Heart left ventricle (tissue), 16 donors: ENCODE measurements at regions not wholly inside any gene's neighbourhood (a gene's known extent, or its start where the extent isn't known, plus 50 kb on each side); places are given as distances from the start of the nearest gene placed in this dataset.

Source experiments
- ATAC-seq, 4 donors: fragments of 200-7000 bp; cut with Tn5 transposase; one replicate each; pipeline ENCODE4 v1.9.1; 2020 to 2022; ENCODE audit warnings: moderate library complexity in 4 of 4, mild to moderate bottlenecking in 3 of 4, moderate number of reproducible peaks in 1 of 4
- DNase-seq, 5 donors: peaks; one replicate each; pipeline ENCODE4 v3.0.0-alpha.2; 2020
- H3K27ac ChIP-seq, 12 donors: fragments of 200-600 bp; sonication (generic) in 4 of 12; one replicate each; pipeline versions ENCODE4 v1.5.0 to v1.8.0; 2016 to 2022; ENCODE audit warnings: mild to moderate bottlenecking in 2 of 12
- H3K27me3 ChIP-seq, 9 donors: fragments of 200-600 bp; sonication (generic) in 2 of 9; one replicate each; pipeline versions ENCODE4 v1.5.1 to v1.8.0; 2016 to 2022; ENCODE audit warnings: mild to moderate bottlenecking in 3 of 9
- H3K36me3 ChIP-seq, 9 donors: fragments of 200-600 bp; sonication (generic) in 2 of 9; one replicate each; pipeline versions ENCODE4 v1.5.0 to v1.8.0; 2018 to 2022; ENCODE audit warnings: mild to moderate bottlenecking in 2 of 9
- H3K4me1 ChIP-seq, 12 donors: fragments of 200-600 bp; sonication (generic) in 4 of 12; one replicate each; pipeline versions ENCODE4 v1.5.0 to v1.8.0; 2016 to 2022; ENCODE audit warnings: mild to moderate bottlenecking in 3 of 12
- H3K4me3 ChIP-seq, 12 donors: fragments of 200-600 bp; sonication (generic) in 4 of 12; one replicate each; pipeline versions ENCODE4 v1.5.0 to v1.8.0; 2017 to 2022; ENCODE audit warnings: mild to moderate bottlenecking in 9 of 12, moderate library complexity in 4 of 12
- H3K9me3 ChIP-seq, 12 donors: fragments of 200-600 bp; sonication (generic) in 4 of 12; one replicate each; pipeline versions ENCODE4 v1.5.0 to v1.8.0; 2016 to 2022; ENCODE audit warnings: mild to moderate bottlenecking in 1 of 12
- CTCF ChIP-seq, 12 donors: fragments of 200-600 bp; sonication (generic) in 4 of 12; IDR thresholded peaks; one replicate each; pipeline versions ENCODE4 v1.5.0 to v1.8.0; 2018 to 2022; ENCODE audit warnings: antibody characterized with exemption in 12 of 12, mild to moderate bottlenecking in 5 of 12
- POLR2A ChIP-seq, 2 donors: fragments of 450-650 bp; IDR thresholded peaks; one replicate each; pipeline ENCODE4 v1.6.1; 2017; ENCODE audit warnings: antibody characterized with exemption in 2 of 2, mild to moderate bottlenecking in 2 of 2, moderate library complexity in 2 of 2
- WGBS, 4 donors: extraction: QIAGEN DNeasy Blood & Tissue Kit in 2 of 4; methylation state at CpG; one replicate each; pipeline versions ENCODE4 v1.1.5 to v1.1.7; 2013 to 2018; 5-methylcytosine and 5-hydroxymethylcytosine counted together
- intact Hi-C, 10 donors: fragments of 100-400 bp; cut with DNase I; formaldehyde crosslinking; loops; one replicate each; pipeline versions ENCODE4 v1.11.1 to v1.14.2; 2022
- donor health status: ischemic (EF 13 %, LVEDD 7.1; RV severe dilation, severe dysfunction).
- donor health status: healthy with polysubstance abuse.
- donor health status: DM: no; HTN: yes; CAD: no.
- donor health status: DM: no; HTN: no; CAD: no.
- donor health status: ischemic (EF 25% LVEDD 6.9; RV normal size, moderate dysfunction).
- donor health status: ischemic (EF 25% LVEDD 5.7; RV mildly dilated, moderate dysfunction).
- donor health status: healthy.
- donor health status: DM: yes; HTN: yes; CAD: no.
- donor health status: ischemic (EF 35%, LVEDD 5.7; RV mildly dilated, moderate dysfunction).
- donor health status: nonischemic (EF 11% LVEDD 7.7; RV severe dilation, severe dysfunction).
- donor health status: DM: yes; HTN: yes; CAD: no.
- donor health status: PGD.
- donor health status: ischemic (EF 29% LVEDD 5.4; RV normal size, mild dysfunction).
- donor health status: nonischemic (EF 23%, LVEDD 6.1; RV moderate dilation, normal function).

- Histone ChIP-seq H3K27me3 (no peaks in the 10 kb centered on the region), H3K36me3 (no peaks in the 10 kb centered on the region), H3K27ac (no peak overlapping the region), H3K9me3 (no peaks in the 10 kb centered on the region), H3K4me1 (no peaks in the 10 kb centered on the region), H3K4me3 (no peak overlapping the region)
- TF ChIP-seq POLR2A (IDR thresholded peaks at IDR 0.05) (no peak), CTCF (IDR thresholded peaks at IDR 0.05) (no peak)
- WGBS, 4 donors, result 74 to 86% (median 77%) methylated on average over 2 of the region's 2 CpGs
- ATAC-seq (no peak), DNase-seq (no peak)
- intact Hi-C loops, result loop anchor here in 1 of 10 donors (5.0 kb wide), 1 partner anchor 1200 kb away; no protein-coding TSS in a partner anchor
Measured at GRCh38 chr1:55381983-55382382, 166.8 kb upstream of the USP24 start.

GRCh38 chr1:55381491-55381890, 166.3 kb upstream of the USP24 start:
- Histone ChIP-seq H3K9me3 (no peaks in the 10 kb centered on the region), H3K36me3 (no peaks in the 10 kb centered on the region), H3K27ac (no peak overlapping the region), H3K27me3 (no peaks in the 10 kb centered on the region), H3K4me1 (no peaks in the 10 kb centered on the region), H3K4me3 (no peak overlapping the region)
- no peak for DNase-seq
- WGBS, 4 donors, result 91 to 97% (median 94%) methylated on average over 5 of the region's 5 CpGs
- intact Hi-C loops, result loop anchor here in 1 of 10 donors (5.0 kb wide), 1 partner anchor 1201 kb away; no protein-coding TSS in a partner anchor
- no peak for ATAC-seq
- TF ChIP-seq POLR2A (IDR thresholded peaks at IDR 0.05) (no peak), CTCF (IDR thresholded peaks at IDR 0.05) (no peak)

GRCh38 chr1:55380355-55380970, 165.3 kb upstream of the USP24 start:
- no peak overlapping the region for H3K27ac ChIP-seq

More at GRCh38 chr1:55380355-55380970, 165.3 kb upstream of the USP24 start:
- DNase-seq (peak in 1 of 5 donors; percentile 33), ATAC-seq (peak in 1 of 4 donors; percentile 35)
- Histone ChIP-seq H3K36me3 (no peaks in the 10 kb centered on the region), H3K27me3 (no peaks in the 10 kb centered on the region), H3K9me3 (no peaks in the 10 kb centered on the region), H3K4me3 (no peak overlapping the region), H3K4me1 (peaks cover 0 to 5% (median 0%) of the 10 kb centered on the region in 12 donors)
- TF ChIP-seq POLR2A (IDR thresholded peaks at IDR 0.05) (no peak), CTCF (IDR thresholded peaks at IDR 0.05) (no peak)
- WGBS, 4 donors, result 70 to 77% (median 73%) methylated on average over 4 of the region's 4 CpGs
- intact Hi-C loops, result loop anchor here in 1 of 10 donors (5.0 kb wide), 1 partner anchor 1202 kb away; no protein-coding TSS in a partner anchor
